SK-N-SH treated with all-trans-retinoic acid at 6 μM for 48 hours (cell line): ENCODE measurements at regions not wholly inside any gene's neighbourhood (a gene's known extent, or its start where the extent isn't known, plus 50 kb on each side); places are given as distances from the start of the nearest gene placed in this dataset.

ENCODE experiments used
- BACH2 ChIP-seq: fragments of 250-450 bp; sonication (Bioruptor Pico); IDR thresholded peaks from 2 replicates; pipeline ENCODE4 v1.9.0; 2021; ENCODE audit warnings: mild to moderate bottlenecking, borderline replicate concordance
- CSDC2 ChIP-seq: fragments of 250-450 bp; sonication (Bioruptor Pico); IDR thresholded peaks from 2 replicates; pipeline ENCODE4 v1.5.0; 2020; ENCODE audit warnings: mild to moderate bottlenecking, moderate library complexity
- PPARA ChIP-seq: fragments of 250-450 bp; sonication (Bioruptor Pico); IDR thresholded peaks from 2 replicates; pipeline ENCODE4 v1.5.0; 2020; ENCODE audit warnings: mild to moderate bottlenecking, borderline replicate concordance
- TOX ChIP-seq: fragments of 250-450 bp; sonication (Bioruptor Pico); IDR thresholded peaks from 2 replicates; pipeline ENCODE4 v1.8.0; 2021; ENCODE audit warnings: mild to moderate bottlenecking, moderate library complexity, borderline replicate concordance
- TF ChIP-seq, protein P1 (sequence below): fragments of 250-450 bp; sonication (Bioruptor Pico); IDR thresholded peaks from 2 replicates; pipeline ENCODE4 v1.8.0; 2020; ENCODE audit warnings: mild to moderate bottlenecking, moderate library complexity, borderline replicate concordance
- TF ChIP-seq, protein P2 (sequence below): fragments of 250-450 bp; sonication (Bioruptor Pico); IDR thresholded peaks from 2 replicates; pipeline ENCODE4 v1.5.0; 2020; ENCODE audit warnings: mild to moderate bottlenecking, moderate library complexity

DNA sequence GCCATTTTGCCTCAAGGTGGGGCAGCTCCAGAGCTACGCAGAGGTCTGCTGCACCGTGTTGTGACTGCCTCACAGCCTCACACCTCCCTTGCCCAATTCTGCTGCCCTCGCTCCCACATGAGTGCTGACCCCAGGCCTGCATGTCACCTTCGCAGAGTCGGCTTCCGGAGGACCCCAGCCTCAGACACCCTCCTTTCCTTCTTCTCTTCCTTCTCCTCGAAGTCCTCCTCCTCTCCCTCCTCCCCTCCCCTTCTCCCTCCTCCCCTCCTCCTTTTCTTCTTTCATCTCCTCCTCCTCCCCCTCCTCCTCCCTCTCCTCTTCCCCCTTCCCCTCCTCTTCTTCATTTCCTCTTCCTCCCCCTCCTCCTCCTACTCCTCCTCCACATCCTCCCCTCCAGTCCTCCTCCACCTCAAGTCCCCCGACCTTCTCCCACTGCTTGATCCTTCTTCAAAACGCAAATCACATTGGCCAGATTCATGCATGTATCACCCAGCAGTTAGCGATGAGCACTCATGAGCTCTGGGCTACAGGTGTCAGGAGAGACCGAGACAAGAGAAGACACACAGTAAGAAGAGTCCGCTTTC, 243.8 kb downstream of the RBFOX3 start:
- no peak for TF ChIP-seq TOX (CRISPR knock-in tag)
- TF ChIP-seq, protein P1, sequence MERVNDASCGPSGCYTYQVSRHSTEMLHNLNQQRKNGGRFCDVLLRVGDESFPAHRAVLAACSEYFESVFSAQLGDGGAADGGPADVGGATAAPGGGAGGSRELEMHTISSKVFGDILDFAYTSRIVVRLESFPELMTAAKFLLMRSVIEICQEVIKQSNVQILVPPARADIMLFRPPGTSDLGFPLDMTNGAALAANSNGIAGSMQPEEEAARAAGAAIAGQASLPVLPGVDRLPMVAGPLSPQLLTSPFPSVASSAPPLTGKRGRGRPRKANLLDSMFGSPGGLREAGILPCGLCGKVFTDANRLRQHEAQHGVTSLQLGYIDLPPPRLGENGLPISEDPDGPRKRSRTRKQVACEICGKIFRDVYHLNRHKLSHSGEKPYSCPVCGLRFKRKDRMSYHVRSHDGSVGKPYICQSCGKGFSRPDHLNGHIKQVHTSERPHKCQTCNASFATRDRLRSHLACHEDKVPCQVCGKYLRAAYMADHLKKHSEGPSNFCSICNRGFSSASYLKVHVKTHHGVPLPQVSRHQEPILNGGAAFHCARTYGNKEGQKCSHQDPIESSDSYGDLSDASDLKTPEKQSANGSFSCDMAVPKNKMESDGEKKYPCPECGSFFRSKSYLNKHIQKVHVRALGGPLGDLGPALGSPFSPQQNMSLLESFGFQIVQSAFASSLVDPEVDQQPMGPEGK (CRISPR knock-in tag): no peak
- no peak for TF ChIP-seq CSDC2 (CRISPR knock-in tag)
- TF ChIP-seq BACH2 (CRISPR knock-in tag): no peak
- TF ChIP-seq, protein P2, sequence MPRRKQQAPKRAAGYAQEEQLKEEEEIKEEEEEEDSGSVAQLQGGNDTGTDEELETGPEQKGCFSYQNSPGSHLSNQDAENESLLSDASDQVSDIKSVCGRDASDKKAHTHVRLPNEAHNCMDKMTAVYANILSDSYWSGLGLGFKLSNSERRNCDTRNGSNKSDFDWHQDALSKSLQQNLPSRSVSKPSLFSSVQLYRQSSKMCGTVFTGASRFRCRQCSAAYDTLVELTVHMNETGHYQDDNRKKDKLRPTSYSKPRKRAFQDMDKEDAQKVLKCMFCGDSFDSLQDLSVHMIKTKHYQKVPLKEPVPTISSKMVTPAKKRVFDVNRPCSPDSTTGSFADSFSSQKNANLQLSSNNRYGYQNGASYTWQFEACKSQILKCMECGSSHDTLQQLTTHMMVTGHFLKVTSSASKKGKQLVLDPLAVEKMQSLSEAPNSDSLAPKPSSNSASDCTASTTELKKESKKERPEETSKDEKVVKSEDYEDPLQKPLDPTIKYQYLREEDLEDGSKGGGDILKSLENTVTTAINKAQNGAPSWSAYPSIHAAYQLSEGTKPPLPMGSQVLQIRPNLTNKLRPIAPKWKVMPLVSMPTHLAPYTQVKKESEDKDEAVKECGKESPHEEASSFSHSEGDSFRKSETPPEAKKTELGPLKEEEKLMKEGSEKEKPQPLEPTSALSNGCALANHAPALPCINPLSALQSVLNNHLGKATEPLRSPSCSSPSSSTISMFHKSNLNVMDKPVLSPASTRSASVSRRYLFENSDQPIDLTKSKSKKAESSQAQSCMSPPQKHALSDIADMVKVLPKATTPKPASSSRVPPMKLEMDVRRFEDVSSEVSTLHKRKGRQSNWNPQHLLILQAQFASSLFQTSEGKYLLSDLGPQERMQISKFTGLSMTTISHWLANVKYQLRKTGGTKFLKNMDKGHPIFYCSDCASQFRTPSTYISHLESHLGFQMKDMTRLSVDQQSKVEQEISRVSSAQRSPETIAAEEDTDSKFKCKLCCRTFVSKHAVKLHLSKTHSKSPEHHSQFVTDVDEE (CRISPR knock-in tag): no peak
- TF ChIP-seq PPARA: no peak
